OCI-LY7 (cell line): ENCODE measurements at regions not wholly inside any gene's neighbourhood (a gene's known extent, or its start where the extent isn't known, plus 50 kb on each side); places are given as distances from the start of the nearest gene placed in this dataset.
A peak's percentile ranks its signal among the peaks of the same experiment; 100 is the strongest.

Experiments used
- BruUV-seq: library from RNA; stranded (reverse); fragments of 400-500 nt; replicated peaks from 2 replicates; lab custom pipeline; 2021; lab: Mats Ljungman, UMichigan
- CTCF ChIA-PET: fragments of 300-600 bp; sonication (Branson Sonifier 250); formaldehyde crosslinking; loops from one replicate; lab custom pipeline; 2022; ENCODE audit warnings: antibody characterized with exemption; ENCODE audit not compliant: unreplicated experiment; lab: Charles Lee
- POLR2A ChIA-PET: fragments of 300-600 bp; sonication (Branson Sonifier 250); formaldehyde crosslinking; loops from one replicate; lab custom pipeline; 2022; ENCODE audit warnings: antibody characterized with exemption; lab: Charles Lee
- DNase-seq: peaks from one replicate; pipeline ENCODE4 v3.0.0-alpha.2; 2015; ENCODE audit warnings: low spot score
- H2AFZ ChIP-seq: fragments of 200-600 bp; sonication (generic), shearing (Covaris generic); 2 replicates; pipeline ENCODE4 v1.6.1; 2014; ENCODE audit warnings: mild to moderate bottlenecking, antibody characterized with exemption, low read length, moderate library complexity
- H3K27ac ChIP-seq: fragments of 200-600 bp; sonication (generic); 2 replicates; pipeline ENCODE4 v1.5.1; 2014; ENCODE audit warnings: mixed run types, low read depth, mild to moderate bottlenecking, moderate library complexity, low read length, inconsistent platforms; ENCODE audit not compliant: poor library complexity, severe bottlenecking
- H3K36me3 ChIP-seq: fragments of 200-600 bp; sonication (generic); 2 replicates; pipeline ENCODE4 v1.6.1; 2014; ENCODE audit warnings: mild to moderate bottlenecking, antibody characterized with exemption, low read length, moderate library complexity, mixed read lengths; ENCODE audit not compliant: insufficient read depth
- H3K4me1 ChIP-seq: fragments of 200-600 bp; sonication (generic); 2 replicates; pipeline ENCODE4 v1.5.1; 2014; ENCODE audit warnings: mild to moderate bottlenecking, low read length; ENCODE audit not compliant: insufficient read depth, poor library complexity, severe bottlenecking
- H3K4me2 ChIP-seq: fragments of 200-600 bp; sonication (generic); 2 replicates; pipeline ENCODE4 v1.6.1; 2014; ENCODE audit warnings: mild to moderate bottlenecking, low read length
- H3K4me3 ChIP-seq: fragments of 200-600 bp; sonication (generic); 2 replicates; pipeline ENCODE4 v1.5.1; 2014; ENCODE audit warnings: mild to moderate bottlenecking, low read depth, low read length; ENCODE audit not compliant: poor library complexity, severe bottlenecking
- H3K79me2 ChIP-seq: fragments of 200-600 bp; sonication (generic); 2 replicates; pipeline ENCODE4 v1.6.1; 2016; ENCODE audit warnings: low read depth, mild to moderate bottlenecking, low read length, moderate library complexity, mixed read lengths; ENCODE audit not compliant: insufficient read depth
- H3K9me2 ChIP-seq: fragments of 200-600 bp; sonication (generic); 2 replicates; pipeline ENCODE4 v1.6.1; 2016; ENCODE audit warnings: mild to moderate bottlenecking, low read length, mixed read lengths; ENCODE audit not compliant: insufficient read depth
- H3K9me3 ChIP-seq: fragments of 200-600 bp; sonication (generic); 2 replicates; pipeline ENCODE4 v1.6.1; 2014; ENCODE audit warnings: mild to moderate bottlenecking, mixed run types, low read length, mixed read lengths
- H4K20me1 ChIP-seq: fragments of 200-600 bp; sonication (generic); 2 replicates; pipeline ENCODE4 v1.6.1; 2014; ENCODE audit warnings: mild to moderate bottlenecking, antibody characterized with exemption, low read length, moderate library complexity, mixed read lengths; ENCODE audit not compliant: insufficient read depth
- EZH2phosphoT487 ChIP-seq: fragments of 200-600 bp; sonication (generic); IDR thresholded peaks from 2 replicates; pipeline ENCODE4 v1.6.1; 2018; ENCODE audit warnings: low read depth, borderline replicate concordance, mild to moderate bottlenecking, mixed run types, antibody characterized with exemption, low read length, moderate library complexity, mixed read lengths
- intact Hi-C: fragments of 100-400 bp; cut with micrococcal nuclease; formaldehyde crosslinking; loops from one replicate; pipeline ENCODE4 v1.10.0; 2022; ENCODE audit not compliant: unreplicated experiment
- TF ChIP-seq, protein P1 (sequence below): fragments of 200-600 bp; sonication (generic); conservative IDR thresholded peaks from 2 replicates; pipeline ENCODE4 v1.5.1; 2014; ENCODE audit warnings: mild to moderate bottlenecking, antibody characterized with exemption, low read length, moderate library complexity, mixed read lengths

DNA sequence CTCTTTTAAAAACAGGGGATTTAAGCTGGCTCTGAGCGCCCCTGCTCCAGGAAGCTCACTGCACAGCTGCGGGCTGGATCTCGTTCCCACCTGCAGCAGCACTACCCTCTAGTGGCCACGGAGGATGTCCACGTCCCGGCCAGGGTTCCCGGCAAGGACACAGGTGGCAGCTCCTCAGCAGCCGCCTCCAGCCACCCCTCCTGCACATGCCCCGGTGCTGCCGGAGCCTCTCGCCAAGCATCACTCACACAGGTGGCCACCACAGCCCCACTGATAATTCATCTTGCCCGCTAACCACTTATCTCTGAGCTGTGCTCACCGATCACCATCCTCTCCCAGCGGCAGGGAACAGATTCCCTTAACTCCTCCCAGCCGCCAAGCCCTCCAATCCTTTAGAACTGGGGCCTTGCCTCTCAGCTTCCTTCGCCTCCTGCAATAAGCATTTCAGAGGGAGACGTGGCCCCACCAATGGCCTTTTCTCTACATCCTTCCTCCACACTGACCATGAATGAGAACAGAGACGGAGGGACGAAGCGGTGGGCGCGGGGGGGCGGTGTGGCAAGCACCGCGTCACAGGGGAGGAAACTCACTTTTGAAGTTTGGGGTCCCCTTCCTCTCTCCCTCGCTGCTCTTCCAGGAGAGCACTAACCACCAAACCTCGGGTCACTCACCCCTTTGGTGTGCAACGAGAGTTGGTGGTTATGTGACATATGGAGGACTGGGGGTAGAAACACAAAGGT, 222.1 kb downstream of the RBFOX3 start:
- Histone ChIP-seq H3K4me1 (no peaks in the 10 kb centered on the region), H3K79me2 (no peaks in the 10 kb centered on the region), H4K20me1 (no peaks in the 10 kb centered on the region), H3K4me2 (no peak overlapping the region), H3K27ac (no peak overlapping the region), H3K9me3 (no peaks in the 10 kb centered on the region), H3K9me2 (no peaks in the 10 kb centered on the region), H2AFZ (no peak overlapping the region), H3K4me3 (no peak overlapping the region), H3K36me3 (no peaks in the 10 kb centered on the region)
- POLR2A ChIA-PET: interaction anchor here (0.6 kb wide), 1 partner anchor 114 kb away, joined by 3 read pairs; no protein-coding TSS in a partner anchor
- TF ChIP-seq, protein P1, sequence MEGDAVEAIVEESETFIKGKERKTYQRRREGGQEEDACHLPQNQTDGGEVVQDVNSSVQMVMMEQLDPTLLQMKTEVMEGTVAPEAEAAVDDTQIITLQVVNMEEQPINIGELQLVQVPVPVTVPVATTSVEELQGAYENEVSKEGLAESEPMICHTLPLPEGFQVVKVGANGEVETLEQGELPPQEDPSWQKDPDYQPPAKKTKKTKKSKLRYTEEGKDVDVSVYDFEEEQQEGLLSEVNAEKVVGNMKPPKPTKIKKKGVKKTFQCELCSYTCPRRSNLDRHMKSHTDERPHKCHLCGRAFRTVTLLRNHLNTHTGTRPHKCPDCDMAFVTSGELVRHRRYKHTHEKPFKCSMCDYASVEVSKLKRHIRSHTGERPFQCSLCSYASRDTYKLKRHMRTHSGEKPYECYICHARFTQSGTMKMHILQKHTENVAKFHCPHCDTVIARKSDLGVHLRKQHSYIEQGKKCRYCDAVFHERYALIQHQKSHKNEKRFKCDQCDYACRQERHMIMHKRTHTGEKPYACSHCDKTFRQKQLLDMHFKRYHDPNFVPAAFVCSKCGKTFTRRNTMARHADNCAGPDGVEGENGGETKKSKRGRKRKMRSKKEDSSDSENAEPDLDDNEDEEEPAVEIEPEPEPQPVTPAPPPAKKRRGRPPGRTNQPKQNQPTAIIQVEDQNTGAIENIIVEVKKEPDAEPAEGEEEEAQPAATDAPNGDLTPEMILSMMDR: peak; percentile 90
- TF ChIP-seq EZH2phosphoT487: no peak
- CTCF ChIA-PET: no interaction called here
- peak; percentile 80 for DNase-seq
- intact Hi-C loops: loop anchor here (1.0 to 2.0 kb wide), 2 partner anchors 48 to 83 kb away; no protein-coding TSS in a partner anchor
- BruUV-seq: no TSS peak

GRCh38 chr17:79387783-79388182, 223.1 kb downstream of the RBFOX3 start:
- Histone ChIP-seq H3K4me3 (no peak overlapping the region), H4K20me1 (no peaks in the 10 kb centered on the region), H3K36me3 (no peaks in the 10 kb centered on the region), H3K4me1 (no peaks in the 10 kb centered on the region), H3K9me2 (no peaks in the 10 kb centered on the region), H2AFZ (no peak overlapping the region), H3K79me2 (no peaks in the 10 kb centered on the region), H3K4me2 (no peak overlapping the region), H3K9me3 (no peaks in the 10 kb centered on the region), H3K27ac (no peak overlapping the region)
- POLR2A ChIA-PET: no interaction called here
- CTCF ChIA-PET: no interaction called here
- intact Hi-C loops: loop anchor here (1.0 to 2.0 kb wide), 2 partner anchors 47 to 82 kb away; no protein-coding TSS in a partner anchor
- BruUV-seq: no TSS peak
- DNase-seq: no peak
- no peak for TF ChIP-seq EZH2phosphoT487
- TF ChIP-seq, protein P1: no peak

- POLR2A ChIA-PET: interaction anchor here (0.7 kb wide), 1 partner anchor 20 kb away, joined by 3 read pairs; no protein-coding TSS in a partner anchor
- intact Hi-C loops: no loop called here
- H3K36me3 ChIP-seq: no peaks in the 10 kb centered on the region
Measured at GRCh38 chr17:79385962-79386563, 224.8 kb downstream of the RBFOX3 start.

More at GRCh38 chr17:79385962-79386563, 224.8 kb downstream of the RBFOX3 start:
- no peak for DNase-seq
- no peak overlapping the region for H3K4me2 ChIP-seq
- BruUV-seq: no TSS peak
- no peaks in the 10 kb centered on the region for H3K9me2 ChIP-seq
- H2AFZ ChIP-seq: no peak overlapping the region
- H3K4me1 ChIP-seq: no peaks in the 10 kb centered on the region
- TF ChIP-seq, protein P1: no peak
- TF ChIP-seq EZH2phosphoT487: no peak
- no peak overlapping the region for H3K27ac ChIP-seq
- CTCF ChIA-PET: no interaction called here
- H3K4me3 ChIP-seq: no peak overlapping the region
- H4K20me1 ChIP-seq: no peaks in the 10 kb centered on the region
- H3K79me2 ChIP-seq: no peaks in the 10 kb centered on the region
- H3K9me3 ChIP-seq: no peaks in the 10 kb centered on the region
